ENCODE measurements at regions not wholly inside any gene's neighbourhood (a gene's known extent, or its start where the extent isn't known, plus 50 kb on each side); places are given as distances from the start of the nearest gene placed in this dataset.

- no peaks in the 10 kb centered on the region for H3K4me1 ChIP-seq (ENCODE audit: control insufficient read depth in 4 of 4, insufficient read depth in 4 of 4, low read length in 3 of 4)
- DNase-seq (ENCODE audit: low spot score) = no peak
- H3K4me3 ChIP-seq (ENCODE audit: low read depth in 1 of 3, low read length in 3 of 3) = no peak overlapping the region
- H3K36me3 ChIP-seq (ENCODE audit: control insufficient read depth in 4 of 4, insufficient read depth in 3 of 4, low read depth in 1 of 4, low read length in 3 of 4) = no peaks in the 10 kb centered on the region
- no peaks in the 10 kb centered on the region for H3K9me3 ChIP-seq (ENCODE audit: control insufficient read depth in 4 of 4, low read length in 3 of 4)
- no peaks in the 10 kb centered on the region for H3K27me3 ChIP-seq (ENCODE audit: control insufficient read depth in 4 of 4, insufficient read depth in 4 of 4, low read length in 3 of 4)
- 79% methylated on average over 2 of the region's 2 CpGs for WGBS
- H3K27ac ChIP-seq (ENCODE audit: low read depth in 1 of 2, low read length in 2 of 2) = no peak overlapping the region
- TF ChIP-seq HNF4G (IDR thresholded peaks at IDR 0.05) = no peak
- no peak for TF ChIP-seq JUND (IDR thresholded peaks at IDR 0.05)
- TF ChIP-seq NR2F2 (IDR thresholded peaks at IDR 0.05) = no peak
- no peak for TF ChIP-seq FOXA1 (IDR thresholded peaks at IDR 0.05)
- no peak for TF ChIP-seq HNF4A (conservative IDR thresholded peaks at IDR 0.05)
- TF ChIP-seq FOXA2 (IDR thresholded peaks at IDR 0.05) = no peak
- no peak for TF ChIP-seq ATF3 (IDR thresholded peaks at IDR 0.05)
- no peak for TF ChIP-seq ZBTB33 (IDR thresholded peaks at IDR 0.05)
- TF ChIP-seq YY1 (IDR thresholded peaks at IDR 0.05) = no peak
- TF ChIP-seq SP1 (IDR thresholded peaks at IDR 0.05) = no peak
- no peak for TF ChIP-seq CTCF (IDR thresholded peaks at IDR 0.05; ENCODE audit: low read depth, low read length, missing input control)
- TF ChIP-seq RXRA (IDR thresholded peaks at IDR 0.05) = no peak
- no peak for TF ChIP-seq REST (IDR thresholded peaks at IDR 0.05)
- TF ChIP-seq MAX (IDR thresholded peaks at IDR 0.05) = no peak
- TF ChIP-seq TAF1 (conservative IDR thresholded peaks at IDR 0.05) = no peak
- no peak overlapping the region for H3K9ac ChIP-seq (ENCODE audit: low read depth in 1 of 2, low read length in 2 of 2)
Measured at GRCh38 chr4:95959182-95959581, 119.3 kb downstream of the PDHA2 start.

- TF ChIP-seq TAF1 (conservative IDR thresholded peaks at IDR 0.05) (no peak), EGR1 (IDR thresholded peaks at IDR 0.05; ENCODE audit: low read depth in 2 of 2) (no peak), RXRA (IDR thresholded peaks at IDR 0.05) (no peak), NR2F2 (IDR thresholded peaks at IDR 0.05) (no peak), MAX (IDR thresholded peaks at IDR 0.05) (no peak), ZBTB33 (IDR thresholded peaks at IDR 0.05) (no peak), HNF4G (IDR thresholded peaks at IDR 0.05) (no peak), JUND (IDR thresholded peaks at IDR 0.05) (no peak), FOXA2 (IDR thresholded peaks at IDR 0.05) (no peak), RAD21 (IDR thresholded peaks at IDR 0.05) (no peak), FOXA1 (IDR thresholded peaks at IDR 0.05) (no peak), GABPA (IDR thresholded peaks at IDR 0.05 in 1 of 2, conservative IDR thresholded peaks at IDR 0.05 in 1 of 2) (no peak), SP1 (IDR thresholded peaks at IDR 0.05) (no peak)
- Histone ChIP-seq H3K27ac (ENCODE audit: low read depth in 1 of 2, low read length in 2 of 2) (no peak overlapping the region), H3K9me3 (ENCODE audit: control insufficient read depth in 4 of 4, low read length in 3 of 4) (no peaks in the 10 kb centered on the region), H3K9ac (ENCODE audit: low read depth in 1 of 2, low read length in 2 of 2) (no peak overlapping the region), H3K36me3 (ENCODE audit: control insufficient read depth in 4 of 4, insufficient read depth in 3 of 4, low read depth in 1 of 4, low read length in 3 of 4) (no peaks in the 10 kb centered on the region), H3K4me1 (ENCODE audit: control insufficient read depth in 4 of 4, insufficient read depth in 4 of 4, low read length in 3 of 4) (no peaks in the 10 kb centered on the region), H3K4me3 (ENCODE audit: low read depth in 1 of 3, low read length in 3 of 3) (no peak overlapping the region), H3K27me3 (ENCODE audit: control insufficient read depth in 4 of 4, insufficient read depth in 4 of 4, low read length in 3 of 4) (no peaks in the 10 kb centered on the region)
- WGBS = 69% methylated on average over 2 of the region's 2 CpGs
- no peak for DNase-seq (ENCODE audit: low spot score)
Measured at GRCh38 chr4:95959633-95960032, 119.7 kb downstream of the PDHA2 start.

Data from liver (tissue), 8 donors.